GM19023 (cell line): ENCODE measurements at regions not wholly inside any gene's neighbourhood (a gene's known extent, or its start where the extent isn't known, plus 50 kb on each side); places are given as distances from the start of the nearest gene placed in this dataset.
"Not testable (repeated sequence)": the region's sequence is repeated elsewhere in the genome, so short reads cannot be mapped to it uniquely, and the experiment has no call there.

Experiments used
- ATAC-seq: cut with Tn5 transposase; IDR thresholded peaks from one replicate; pipeline ENCODE4 v1.9.1; 2021; ENCODE audit warnings: mild to moderate bottlenecking, moderate library complexity; ENCODE audit not compliant: unreplicated experiment

GRCh38 chr2:187206471-187206870 is 241.6 kb downstream of the CALCRL start:
- ATAC-seq = no peak

- no peak for ATAC-seq
Measured at GRCh38 chr2:187206071-187206470, 242.0 kb downstream of the CALCRL start.

- no peak for ATAC-seq
Measured at GRCh38 chr2:187198136-187198535, 249.9 kb downstream of the CALCRL start.

GRCh38 chr2:187194049-187194448 is 254.0 kb downstream of the CALCRL start:
- ATAC-seq = no peak

- no peak for ATAC-seq
Measured at GRCh38 chr2:187188783-187189631, 259.0 kb downstream of the CALCRL start.

- ATAC-seq = no peak
Measured at GRCh38 chr2:187187519-187187918, 260.5 kb downstream of the CALCRL start.

GRCh38 chr2:187180529-187180928 is 267.5 kb downstream of the CALCRL start:
- no peak for ATAC-seq

GRCh38 chr2:187178876-187179275 is 269.2 kb downstream of the CALCRL start:
- ATAC-seq = not testable (repeated sequence)

- ATAC-seq = no peak
Measured at GRCh38 chr2:187177253-187177652, 270.8 kb downstream of the CALCRL start.

GRCh38 chr2:187174582-187174981 is 273.5 kb downstream of the CALCRL start:
- no peak for ATAC-seq

GRCh38 chr2:187171318-187171717 is 276.7 kb downstream of the CALCRL start:
- ATAC-seq = no peak

- no peak for ATAC-seq
Measured at GRCh38 chr2:187169864-187170263, 278.2 kb downstream of the CALCRL start.

GRCh38 chr2:187168720-187169713 is 279.0 kb downstream of the CALCRL start:
- peak; percentile 54 for ATAC-seq

GRCh38 chr2:187167491-187167890 is 280.6 kb downstream of the CALCRL start:
- no peak for ATAC-seq

- ATAC-seq = no peak
Measured at GRCh38 chr2:187165936-187166610, 282.0 kb downstream of the CALCRL start.

GRCh38 chr2:187158452-187158851 is 289.6 kb downstream of the CALCRL start:
- ATAC-seq = no peak

GRCh38 chr2:187157046-187157445 is 291.0 kb downstream of the CALCRL start:
- ATAC-seq = no peak

GRCh38 chr2:187155476-187155875 is 292.6 kb downstream of the CALCRL start:
- no peak for ATAC-seq

- no peak for ATAC-seq
Measured at GRCh38 chr2:187150670-187151069, 297.4 kb downstream of the CALCRL start.

GRCh38 chr2:187148059-187148714 is 299.2 kb upstream of the ZSWIM2 start:
- no peak for ATAC-seq
